Transverse colon (tissue), 4 donors: ENCODE measurements at regions not wholly inside any gene's neighbourhood (a gene's known extent, or its start where the extent isn't known, plus 50 kb on each side); places are given as distances from the start of the nearest gene placed in this dataset.

Experiments
- DNase-seq: peaks from one replicate; pipeline ENCODE4 v3.0.0-alpha.2; 2019
- H3K27ac ChIP-seq, 4 donors: fragments of 200-600 bp; sonication (generic); 2 replicates each; pipeline ENCODE4 v1.5.1; 2016 to 2018; ENCODE audit warnings: inconsistent platforms in 4 of 4
- H3K27me3 ChIP-seq: fragments of 200-600 bp; sonication (generic); 2 replicates; pipeline ENCODE4 v1.5.1; 2017; ENCODE audit warnings: inconsistent platforms
- H3K36me3 ChIP-seq, 4 donors: fragments of 200-600 bp; sonication (generic); 2 replicates each; pipeline ENCODE4 v1.5.1; 2017 to 2019; ENCODE audit warnings: inconsistent platforms in 4 of 4
- H3K4me1 ChIP-seq, 4 donors: fragments of 200-600 bp; sonication (generic); 2 replicates each; pipeline ENCODE4 v1.5.1; 2017 to 2020; ENCODE audit warnings: inconsistent platforms in 4 of 4
- H3K4me3 ChIP-seq, 4 donors: fragments of 200-600 bp; sonication (generic); 1 replicate in 1 of 4; 2 replicates in 3 of 4; pipeline versions ENCODE4 v1.5.1 to v1.6.1; 2017 to 2019; ENCODE audit warnings: inconsistent platforms in 4 of 4
- H3K9me3 ChIP-seq, 2 donors: fragments of 200-600 bp; sonication (generic); 2 replicates each; pipeline ENCODE4 v1.5.1; 2017 to 2019; ENCODE audit warnings: inconsistent platforms in 2 of 2
- EP300 ChIP-seq: sonication (generic); formaldehyde crosslinking; IDR thresholded peaks from one replicate; pipeline ENCODE4 v1.6.1; 2017; ENCODE audit warnings: antibody characterized with exemption, low read depth
- POLR2A ChIP-seq: fragments of 450-650 bp; IDR thresholded peaks from one replicate; pipeline ENCODE4 v1.6.1; 2016; ENCODE audit warnings: antibody characterized with exemption, mild to moderate bottlenecking, moderate library complexity
- POLR2AphosphoS5 ChIP-seq, 3 donors: sonication (generic); formaldehyde crosslinking; IDR thresholded peaks; one replicate each; pipeline ENCODE4 v1.6.1; 2016; ENCODE audit warnings: antibody characterized with exemption in 3 of 3
- WGBS, 2 donors: methylation state at CpG; one replicate each; pipeline ENCODE4 v1.1.5; 2018; ENCODE audit warnings: low coverage in 1 of 2; 5-methylcytosine and 5-hydroxymethylcytosine counted together
- in situ Hi-C, 4 donors: fragments of 200-750 bp; cut with MboI; loops; one replicate each; pipeline versions ENCODE4 v1.15.0 to v1.15.1; 2017; ENCODE audit warnings: low sequenced_read_pairs in 3 of 4, low pct_ligation_motif_present in 1 of 4, low pct_unique_long_range_greater_than_20kb in 1 of 4
- intact Hi-C: fragments of 100-400 bp; cut with DNase I; formaldehyde crosslinking; loops from one replicate; pipeline ENCODE4 v1.15.1; 2023; ENCODE audit warnings: low total_unique reads
- TF ChIP-seq, protein P1 (sequence below), 5 experiments: fragments of 200-600 bp in 3 of 5; fragments of 450-650 bp in 2 of 5; sonication (generic) in 3 of 5; IDR thresholded peaks; 1 replicate in 2 of 5; 2 replicates in 3 of 5; pipeline ENCODE4 v1.5.1; 2016 to 2017; ENCODE audit warnings: antibody characterized with exemption in 5 of 5, inconsistent platforms in 3 of 5, mild to moderate bottlenecking in 2 of 5, moderate library complexity in 1 of 5

GRCh38 chr9:71594541-71594940, 173.8 kb downstream of the CEMIP2 start:
- TF ChIP-seq, protein P1, sequence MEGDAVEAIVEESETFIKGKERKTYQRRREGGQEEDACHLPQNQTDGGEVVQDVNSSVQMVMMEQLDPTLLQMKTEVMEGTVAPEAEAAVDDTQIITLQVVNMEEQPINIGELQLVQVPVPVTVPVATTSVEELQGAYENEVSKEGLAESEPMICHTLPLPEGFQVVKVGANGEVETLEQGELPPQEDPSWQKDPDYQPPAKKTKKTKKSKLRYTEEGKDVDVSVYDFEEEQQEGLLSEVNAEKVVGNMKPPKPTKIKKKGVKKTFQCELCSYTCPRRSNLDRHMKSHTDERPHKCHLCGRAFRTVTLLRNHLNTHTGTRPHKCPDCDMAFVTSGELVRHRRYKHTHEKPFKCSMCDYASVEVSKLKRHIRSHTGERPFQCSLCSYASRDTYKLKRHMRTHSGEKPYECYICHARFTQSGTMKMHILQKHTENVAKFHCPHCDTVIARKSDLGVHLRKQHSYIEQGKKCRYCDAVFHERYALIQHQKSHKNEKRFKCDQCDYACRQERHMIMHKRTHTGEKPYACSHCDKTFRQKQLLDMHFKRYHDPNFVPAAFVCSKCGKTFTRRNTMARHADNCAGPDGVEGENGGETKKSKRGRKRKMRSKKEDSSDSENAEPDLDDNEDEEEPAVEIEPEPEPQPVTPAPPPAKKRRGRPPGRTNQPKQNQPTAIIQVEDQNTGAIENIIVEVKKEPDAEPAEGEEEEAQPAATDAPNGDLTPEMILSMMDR (IDR thresholded peaks at IDR 0.05) = no peak
- no peak for TF ChIP-seq POLR2AphosphoS5 (IDR thresholded peaks at IDR 0.05)
- TF ChIP-seq POLR2A = no peak
- no peak for TF ChIP-seq EP300
- Histone ChIP-seq H3K27ac (no peak overlapping the region), H3K27me3 (no peaks in the 10 kb centered on the region), H3K4me1 (no peaks in the 10 kb centered on the region), H3K36me3 (no peaks in the 10 kb centered on the region), H3K4me3 (no peak overlapping the region), H3K9me3 (no peaks in the 10 kb centered on the region)
- in situ Hi-C loops = loop anchor here in 1 of 4 donors (25.0 kb wide), 1 partner anchor 307 kb away; no protein-coding TSS in a partner anchor
- no peak for DNase-seq
- intact Hi-C loops = no loop called here
- 82 to 94% methylated on average over 3 of the region's 3 CpGs for WGBS, 2 donors

GRCh38 chr9:71592400-71592799, 175.9 kb downstream of the CEMIP2 start:
- intact Hi-C loops = no loop called here
- in situ Hi-C loops = loop anchor here in 1 of 4 donors (25.0 kb wide), 1 partner anchor 305 kb away; no protein-coding TSS in a partner anchor
- 95 to 100% methylated on average over 1 to 2 of the region's 2 CpGs for WGBS, 2 donors

GRCh38 chr9:71590362-71590761, 178.0 kb downstream of the CEMIP2 start:
- no peak overlapping the region for H3K4me3 ChIP-seq
- in situ Hi-C loops = loop anchor here in 1 of 4 donors (25.0 kb wide), 1 partner anchor 303 kb away; no protein-coding TSS in a partner anchor
- no peaks in the 10 kb centered on the region for H3K36me3 ChIP-seq
- H3K9me3 ChIP-seq = no peaks in the 10 kb centered on the region
- WGBS, 2 donors = 56 to 72% methylated on average over 3 of the region's 3 CpGs
- no peaks in the 10 kb centered on the region for H3K4me1 ChIP-seq
- no peaks in the 10 kb centered on the region for H3K27me3 ChIP-seq
- intact Hi-C loops = no loop called here
- TF ChIP-seq POLR2AphosphoS5 (IDR thresholded peaks at IDR 0.05) (no peak), EP300 (no peak), POLR2A (no peak)
- TF ChIP-seq, protein P1 (IDR thresholded peaks at IDR 0.05) = no peak
- DNase-seq = no peak
- H3K27ac ChIP-seq = no peak overlapping the region

More at GRCh38 chr9:71592400-71592799, 175.9 kb downstream of the CEMIP2 start:
- Histone ChIP-seq H3K27ac (no peak overlapping the region), H3K9me3 (no peaks in the 10 kb centered on the region), H3K4me1 (no peaks in the 10 kb centered on the region), H3K27me3 (no peaks in the 10 kb centered on the region), H3K4me3 (no peak overlapping the region), H3K36me3 (no peaks in the 10 kb centered on the region)
- TF ChIP-seq EP300 (no peak), POLR2AphosphoS5 (IDR thresholded peaks at IDR 0.05) (no peak), POLR2A (no peak)
- TF ChIP-seq, protein P1 (IDR thresholded peaks at IDR 0.05) = no peak
- no peak for DNase-seq

- DNase-seq = no peak
- Histone ChIP-seq H3K36me3 (no peaks in the 10 kb centered on the region), H3K4me1 (no peaks in the 10 kb centered on the region), H3K27me3 (no peaks in the 10 kb centered on the region), H3K27ac (no peak overlapping the region), H3K4me3 (no peak overlapping the region), H3K9me3 (no peaks in the 10 kb centered on the region)
- TF ChIP-seq POLR2AphosphoS5 (IDR thresholded peaks at IDR 0.05) (no peak), POLR2A (no peak)
- in situ Hi-C loops = loop anchor here in 1 of 4 donors (25.0 kb wide), 1 partner anchor 302 kb away; no protein-coding TSS in a partner anchor
- intact Hi-C loops = no loop called here
- 30 to 47% methylated on average over 5 to 6 of the region's 6 CpGs for WGBS, 2 donors
Measured at GRCh38 chr9:71589612-71590011, 178.7 kb downstream of the CEMIP2 start.
